ENCODE measurements at regions not wholly inside any gene's neighbourhood (a gene's known extent, or its start where the extent isn't known, plus 50 kb on each side); places are given as distances from the start of the nearest gene placed in this dataset.

GRCh38 chr15:47484997-47485396, 232.3 kb upstream of the SEMA6D start:
- no peak for DNase-seq
- Mint-ChIP-seq H3K36me3 (ENCODE audit: low read depth) (no peaks in the 10 kb centered on the region), H3K27me3 (no peaks in the 10 kb centered on the region), H3K27ac (no peak overlapping the region), H3K4me1 (no peaks in the 10 kb centered on the region), H3K4me3 (no peak overlapping the region)
- H3K9me3 ChIP-seq (ENCODE audit: control insufficient read depth, low read length, poor library complexity, severe bottlenecking): no peaks in the 10 kb centered on the region
- ATAC-seq: no peak

GRCh38 chr15:47485419-47485818, 231.9 kb upstream of the SEMA6D start:
- DNase-seq: no peak

GRCh38 chr15:47486040-47486439, 231.3 kb upstream of the SEMA6D start:
- H3K4me3 Mint-ChIP-seq: no peak overlapping the region
- DNase-seq (no peak), ATAC-seq (no peak)
- no peak overlapping the region for H3K27ac Mint-ChIP-seq
- H3K36me3 Mint-ChIP-seq (ENCODE audit: low read depth): no peaks in the 10 kb centered on the region
- no peaks in the 10 kb centered on the region for H3K4me1 Mint-ChIP-seq
- H3K27me3 Mint-ChIP-seq: no peaks in the 10 kb centered on the region
- H3K9me3 ChIP-seq (ENCODE audit: control insufficient read depth, low read length, poor library complexity, severe bottlenecking): no peaks in the 10 kb centered on the region

More at GRCh38 chr15:47485419-47485818, 231.9 kb upstream of the SEMA6D start:
- no peak for ATAC-seq
- H3K4me1 Mint-ChIP-seq: no peaks in the 10 kb centered on the region
- H3K4me3 Mint-ChIP-seq: no peak overlapping the region
- no peaks in the 10 kb centered on the region for H3K27me3 Mint-ChIP-seq
- H3K9me3 ChIP-seq (ENCODE audit: control insufficient read depth, low read length, poor library complexity, severe bottlenecking): no peaks in the 10 kb centered on the region
- H3K27ac Mint-ChIP-seq: no peak overlapping the region
- H3K36me3 Mint-ChIP-seq (ENCODE audit: low read depth): no peaks in the 10 kb centered on the region

GRCh38 chr15:47492195-47492594, 225.1 kb upstream of the SEMA6D start:
- DNase-seq: no peak
- no peak overlapping the region for H3K4me3 Mint-ChIP-seq
- H3K27ac Mint-ChIP-seq: no peak overlapping the region
- ATAC-seq: no peak
- no peaks in the 10 kb centered on the region for H3K27me3 Mint-ChIP-seq
- H3K4me1 Mint-ChIP-seq: no peaks in the 10 kb centered on the region
- H3K36me3 Mint-ChIP-seq (ENCODE audit: low read depth): no peaks in the 10 kb centered on the region
- H3K9me3 ChIP-seq (ENCODE audit: control insufficient read depth, low read length, poor library complexity, severe bottlenecking): no peaks in the 10 kb centered on the region

GRCh38 chr15:47493357-47494247, 223.7 kb upstream of the SEMA6D start:
- H3K27me3 Mint-ChIP-seq: no peaks in the 10 kb centered on the region
- no peak overlapping the region for H3K27ac Mint-ChIP-seq
- H3K9me3 ChIP-seq (ENCODE audit: control insufficient read depth, low read length, poor library complexity, severe bottlenecking): no peaks in the 10 kb centered on the region
- H3K4me3 Mint-ChIP-seq: no peak overlapping the region
- ATAC-seq: no peak
- H3K4me1 Mint-ChIP-seq: no peaks in the 10 kb centered on the region
- no peaks in the 10 kb centered on the region for H3K36me3 Mint-ChIP-seq (ENCODE audit: low read depth)
- no peak for DNase-seq

- Mint-ChIP-seq H3K4me3 (no peak overlapping the region), H3K27ac (no peak overlapping the region), H3K4me1 (no peaks in the 10 kb centered on the region), H3K36me3 (ENCODE audit: low read depth) (no peaks in the 10 kb centered on the region), H3K27me3 (no peaks in the 10 kb centered on the region)
- peaks cover 2% of the 10 kb centered on the region for H3K9me3 ChIP-seq (ENCODE audit: control insufficient read depth, low read length, poor library complexity, severe bottlenecking)
- ATAC-seq: no peak
- DNase-seq: no peak
Measured at GRCh38 chr15:47496343-47497185, 220.7 kb upstream of the SEMA6D start.

- Mint-ChIP-seq H3K36me3 (ENCODE audit: low read depth) (no peaks in the 10 kb centered on the region), H3K27me3 (peaks cover 12% of the 10 kb centered on the region), H3K27ac (no peak overlapping the region), H3K4me3 (no peak overlapping the region), H3K4me1 (no peaks in the 10 kb centered on the region)
- ATAC-seq (no peak), DNase-seq (no peak)
- H3K9me3 ChIP-seq (ENCODE audit: control insufficient read depth, low read length, poor library complexity, severe bottlenecking): peaks cover 2% of the 10 kb centered on the region
Measured at GRCh38 chr15:47500842-47501241, 216.5 kb upstream of the SEMA6D start.

GRCh38 chr15:47502041-47502440, 215.3 kb upstream of the SEMA6D start:
- no peak for DNase-seq
- Mint-ChIP-seq H3K36me3 (ENCODE audit: low read depth) (no peaks in the 10 kb centered on the region), H3K27ac (no peak overlapping the region), H3K4me1 (no peaks in the 10 kb centered on the region), H3K4me3 (no peak overlapping the region), H3K27me3 (peaks cover 12% of the 10 kb centered on the region)
- peaks cover 2% of the 10 kb centered on the region for H3K9me3 ChIP-seq (ENCODE audit: control insufficient read depth, low read length, poor library complexity, severe bottlenecking)
- no peak for ATAC-seq

GRCh38 chr15:47503876-47504275, 213.4 kb upstream of the SEMA6D start:
- peak overlapping the region; percentile 49 for H3K4me3 Mint-ChIP-seq
- H3K4me1 Mint-ChIP-seq: no peaks in the 10 kb centered on the region
- peaks cover 2% of the 10 kb centered on the region for H3K9me3 ChIP-seq (ENCODE audit: control insufficient read depth, low read length, poor library complexity, severe bottlenecking)
- no peaks in the 10 kb centered on the region for H3K36me3 Mint-ChIP-seq (ENCODE audit: low read depth)
- ATAC-seq (no peak), DNase-seq (no peak)
- H3K27ac Mint-ChIP-seq: no peak overlapping the region
- H3K27me3 Mint-ChIP-seq: peaks cover 12% of the 10 kb centered on the region

- no peak overlapping the region for H3K27ac Mint-ChIP-seq
- no peak for DNase-seq
- no peaks in the 10 kb centered on the region for H3K36me3 Mint-ChIP-seq (ENCODE audit: low read depth)
- H3K4me3 Mint-ChIP-seq: no peak overlapping the region
- peaks cover 12% of the 10 kb centered on the region for H3K27me3 Mint-ChIP-seq
- no peaks in the 10 kb centered on the region for H3K4me1 Mint-ChIP-seq
- no peak for ATAC-seq
- H3K9me3 ChIP-seq (ENCODE audit: control insufficient read depth, low read length, poor library complexity, severe bottlenecking): peaks cover 2% of the 10 kb centered on the region
Measured at GRCh38 chr15:47504624-47505256, 212.6 kb upstream of the SEMA6D start.

- ATAC-seq (no peak), DNase-seq (no peak)
- H3K9me3 ChIP-seq (ENCODE audit: control insufficient read depth, low read length, poor library complexity, severe bottlenecking): peaks cover 2% of the 10 kb centered on the region
- Mint-ChIP-seq H3K27ac (no peak overlapping the region), H3K36me3 (ENCODE audit: low read depth) (no peaks in the 10 kb centered on the region), H3K4me1 (no peaks in the 10 kb centered on the region), H3K4me3 (no peak overlapping the region), H3K27me3 (peaks cover 12% of the 10 kb centered on the region)
Measured at GRCh38 chr15:47505712-47506328, 211.5 kb upstream of the SEMA6D start.

GRCh38 chr15:47506329-47507100, 210.8 kb upstream of the SEMA6D start:
- Mint-ChIP-seq H3K27me3 (peaks cover 12% of the 10 kb centered on the region), H3K4me3 (no peak overlapping the region), H3K4me1 (no peaks in the 10 kb centered on the region), H3K36me3 (ENCODE audit: low read depth) (no peaks in the 10 kb centered on the region), H3K27ac (no peak overlapping the region)
- no peaks in the 10 kb centered on the region for H3K9me3 ChIP-seq (ENCODE audit: control insufficient read depth, low read length, poor library complexity, severe bottlenecking)
- DNase-seq (no peak), ATAC-seq (no peak)
